ENCODE measurements at regions not wholly inside any gene's neighbourhood (a gene's known extent, or its start where the extent isn't known, plus 50 kb on each side); places are given as distances from the start of the nearest gene placed in this dataset.
A peak's percentile ranks its signal among the peaks of the same experiment; 100 is the strongest.
"Not testable (repeated sequence)": the region's sequence is repeated elsewhere in the genome, so short reads cannot be mapped to it uniquely, and the experiment has no call there.

- DNase-seq: no peak
Measured at GRCh38 chr2:212912445-212913103, 238.8 kb downstream of the IKZF2 start.

DNA sequence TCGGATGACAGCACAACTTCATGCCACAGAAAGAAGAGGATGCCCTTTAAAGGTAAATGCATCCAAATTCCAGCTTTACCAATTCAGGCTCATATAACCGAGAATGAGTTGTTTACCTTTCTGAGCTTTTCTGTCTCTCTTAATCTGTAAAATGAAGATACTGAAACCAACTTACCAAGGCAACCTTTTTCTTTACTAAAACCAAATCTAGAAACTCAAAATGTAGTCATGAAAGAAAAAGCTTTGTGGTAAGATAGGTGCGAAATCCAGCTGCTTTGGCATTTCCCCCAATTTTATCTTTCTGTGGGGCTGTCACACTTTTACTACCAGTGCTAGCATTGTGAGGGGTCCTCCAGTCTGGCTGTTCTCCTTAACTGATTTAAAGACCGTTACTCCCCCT is 240.4 kb downstream of the IKZF2 start:
- DNase-seq: no peak

GRCh38 chr2:212908682-212909435 is 242.6 kb downstream of the IKZF2 start:
- DNase-seq: no peak

DNA sequence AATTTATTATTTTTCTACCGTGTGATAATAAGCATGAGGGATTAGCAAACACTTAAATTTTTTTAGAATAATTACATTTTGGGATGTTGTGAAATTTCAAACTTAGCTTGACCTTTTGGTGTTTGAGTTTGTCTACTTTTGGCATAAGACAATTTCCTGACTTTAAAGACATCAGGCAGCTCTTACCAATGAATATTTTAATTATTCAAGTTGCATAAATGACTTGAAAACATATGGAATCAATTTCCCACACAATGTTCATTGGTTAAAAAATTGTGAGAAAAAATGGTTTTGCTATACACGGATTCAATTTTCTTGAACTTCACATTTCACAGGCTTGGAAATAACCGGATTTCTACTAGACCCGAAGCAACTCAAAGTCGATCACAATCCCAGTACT is 243.4 kb downstream of the IKZF2 start:
- no peak for DNase-seq

GRCh38 chr2:212906620-212907019 is 244.8 kb downstream of the IKZF2 start:
- no peak for DNase-seq

- DNase-seq: no peak
Measured at GRCh38 chr2:212905640-212906201, 245.7 kb downstream of the IKZF2 start.

- no peak for DNase-seq
Measured at GRCh38 chr2:212904646-212905045, 246.8 kb downstream of the IKZF2 start.

DNA sequence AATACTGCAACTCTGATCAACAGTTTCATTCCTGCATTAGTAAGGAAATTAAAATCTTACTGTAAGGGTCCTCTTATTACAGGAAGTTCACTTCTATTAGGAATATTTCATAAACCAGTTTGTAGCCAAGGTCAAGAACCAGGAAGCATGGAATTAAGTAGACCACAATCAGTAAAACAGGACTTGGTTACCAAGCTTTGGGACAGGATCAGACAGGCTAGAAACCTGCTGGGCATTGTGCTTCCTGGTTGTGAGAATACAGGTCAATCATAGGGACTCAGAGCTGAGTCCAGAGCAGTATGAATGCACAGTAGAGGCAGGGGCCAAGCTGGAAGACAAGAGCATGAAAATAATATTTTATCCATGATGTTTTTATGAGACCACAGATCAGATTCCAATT is 248.0 kb downstream of the IKZF2 start:
- no peak for DNase-seq

DNA sequence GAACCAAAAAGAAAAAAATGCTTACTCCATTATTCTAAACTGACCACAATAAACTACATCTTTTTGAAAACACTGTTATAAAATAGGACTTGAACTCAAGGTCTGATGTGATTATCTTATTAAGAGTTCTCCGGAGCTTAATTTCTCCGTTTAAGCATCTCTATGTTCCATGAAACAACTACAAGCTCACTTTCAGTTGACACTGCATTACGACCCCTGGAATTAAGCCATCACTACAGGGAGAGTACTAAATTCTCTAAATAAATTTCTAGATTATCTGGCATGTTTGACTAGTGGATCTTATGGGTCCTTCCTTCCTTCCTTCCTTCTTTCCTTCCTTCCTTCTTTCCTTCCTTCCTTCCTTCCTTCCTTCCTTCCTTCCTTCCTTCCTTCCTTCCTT is 249.0 kb downstream of the IKZF2 start:
- DNase-seq: no peak

DNA sequence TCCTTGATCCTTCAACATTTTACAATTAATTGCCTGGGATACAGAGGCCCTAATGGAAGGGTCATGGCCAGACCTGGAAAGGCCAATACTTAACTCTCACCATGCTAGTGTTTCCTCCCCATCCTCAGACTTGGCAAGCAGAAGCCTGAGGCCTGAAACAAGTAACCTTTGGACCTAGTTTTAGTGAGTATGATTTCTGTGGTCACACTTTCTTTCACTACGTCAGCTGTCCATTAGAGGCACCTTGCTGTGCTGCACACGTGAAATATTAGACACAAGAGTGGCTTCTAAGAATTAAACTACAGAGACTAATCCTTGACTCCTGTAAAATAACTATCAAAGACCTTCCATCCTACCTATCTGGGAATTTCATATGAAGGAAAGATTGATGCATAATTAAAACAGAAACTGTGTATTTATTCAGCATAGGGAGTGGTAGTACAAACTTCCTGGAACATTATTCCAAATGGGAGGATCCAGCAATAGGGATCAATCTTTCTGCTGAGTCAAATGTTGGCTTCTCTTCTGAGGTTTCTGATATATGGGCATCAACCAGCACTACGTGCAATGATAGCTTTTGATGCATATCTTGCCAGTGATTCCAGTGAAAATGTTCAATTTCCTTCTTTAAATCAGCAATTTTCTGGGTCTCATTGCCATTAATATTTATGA is 249.7 kb downstream of the IKZF2 start:
- no peak for DNase-seq

DNA sequence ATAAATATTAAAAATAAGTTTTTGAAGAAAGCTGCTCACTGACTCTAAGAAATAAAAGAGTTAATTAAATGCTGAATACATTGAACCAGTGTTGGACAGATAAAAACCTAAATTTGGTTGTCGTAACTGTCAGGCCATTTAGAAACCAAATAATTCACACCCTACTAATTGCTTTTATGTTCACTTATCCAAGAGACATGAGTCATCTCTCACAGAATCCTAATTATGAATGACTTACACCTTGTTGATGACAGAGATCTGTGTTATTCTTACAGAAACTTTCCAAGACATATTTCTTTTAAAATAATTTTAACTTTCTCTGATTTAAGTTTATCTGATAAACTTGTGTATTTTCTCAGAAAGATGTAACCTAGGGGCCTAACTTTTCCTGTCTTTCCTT is 250.7 kb downstream of the IKZF2 start:
- DNase-seq: no peak

- DNase-seq: no peak
Measured at GRCh38 chr2:212898011-212898410, 253.4 kb downstream of the IKZF2 start.

- no peak for DNase-seq
Measured at GRCh38 chr2:212897296-212897695, 254.1 kb downstream of the IKZF2 start.

- DNase-seq: no peak
Measured at GRCh38 chr2:212894026-212894425, 257.4 kb downstream of the IKZF2 start.

GRCh38 chr2:212893216-212893615 is 258.2 kb downstream of the IKZF2 start:
- no peak for DNase-seq

DNA sequence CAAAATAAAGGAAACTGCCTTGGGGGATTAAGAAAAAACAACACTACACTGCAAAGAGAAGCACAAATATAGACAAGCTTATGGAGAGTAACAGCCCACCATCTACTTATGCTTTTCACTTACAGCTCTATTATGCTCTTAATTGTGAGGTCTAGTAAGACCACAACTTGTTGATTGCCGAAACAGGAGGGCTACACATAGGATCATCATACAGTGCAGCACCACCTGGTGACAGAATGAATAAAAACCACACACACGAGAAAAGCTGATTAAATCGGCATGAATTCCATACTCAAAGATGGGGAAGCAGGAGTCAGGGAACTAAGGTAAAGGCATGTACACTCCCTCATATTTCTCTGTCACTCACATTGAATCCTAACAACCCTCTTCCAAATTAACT is 259.2 kb downstream of the IKZF2 start:
- DNase-seq: no peak

GRCh38 chr2:212891580-212891979 is 259.8 kb downstream of the IKZF2 start:
- no peak for DNase-seq

DNA sequence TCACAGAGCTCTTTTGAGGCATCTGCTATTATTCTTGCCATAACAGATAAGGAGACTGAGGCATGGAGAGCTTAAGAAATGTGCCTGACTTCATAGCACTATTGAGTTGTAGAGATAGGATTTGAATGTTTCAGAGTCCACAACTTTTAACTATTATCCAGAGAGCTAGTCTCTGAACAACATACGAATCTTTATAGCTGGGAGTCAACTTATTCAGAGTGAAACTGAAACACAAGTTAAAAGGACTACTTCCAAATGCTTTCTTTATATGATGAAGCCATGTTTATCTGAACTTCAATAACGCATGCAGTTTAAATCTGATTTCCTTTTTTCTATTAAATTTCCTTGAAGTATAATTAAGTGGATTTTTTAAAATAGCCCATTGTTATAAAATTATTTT is 268.8 kb downstream of the IKZF2 start:
- no peak for DNase-seq

GRCh38 chr2:212876556-212876955 is 274.9 kb downstream of the IKZF2 start:
- DNase-seq: not testable (repeated sequence)

- DNase-seq: not testable (repeated sequence)
Measured at GRCh38 chr2:212875950-212876349, 275.5 kb downstream of the IKZF2 start.

DNA sequence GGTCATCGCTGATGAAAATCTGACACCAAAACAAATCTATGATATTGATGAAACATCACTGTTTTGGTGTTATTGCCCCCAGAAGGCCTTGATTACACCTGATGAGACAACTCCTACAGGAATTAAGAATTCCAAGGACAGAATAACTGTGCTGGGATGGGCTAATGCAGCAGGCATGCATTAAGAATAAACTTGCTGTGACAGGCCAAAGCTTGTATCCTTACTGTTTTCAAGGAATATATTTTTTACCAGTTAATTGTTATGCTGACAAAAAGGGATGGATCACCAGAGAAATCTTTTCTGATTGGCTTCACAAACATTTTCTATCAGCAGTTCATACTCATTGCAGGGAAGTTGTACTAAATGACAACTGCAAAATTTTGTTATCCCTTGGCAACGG is 278.2 kb downstream of the IKZF2 start:
- no peak for DNase-seq

DNA sequence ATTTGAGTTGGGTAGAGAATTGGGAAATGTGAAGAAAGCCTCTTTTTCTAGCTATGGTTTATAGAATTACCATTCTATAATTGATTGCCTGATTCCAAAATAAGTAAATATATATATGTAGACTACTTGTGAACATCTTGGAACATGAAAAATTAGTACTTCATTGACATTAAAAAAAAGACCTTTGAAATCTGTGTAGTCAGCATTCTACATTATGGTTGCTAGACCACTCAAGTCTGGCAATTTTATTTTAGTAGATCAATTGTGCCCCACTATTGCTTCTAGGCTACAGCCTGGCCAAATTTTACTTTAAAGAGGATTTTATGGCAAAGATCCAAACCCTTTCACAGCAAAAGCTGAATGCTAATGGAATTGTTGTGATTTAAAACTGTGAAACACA is 279.8 kb downstream of the IKZF2 start:
- no peak for DNase-seq

GRCh38 chr2:212864186-212864585 is 287.2 kb downstream of the IKZF2 start:
- DNase-seq: no peak

GRCh38 chr2:212863185-212863588 is 288.2 kb downstream of the IKZF2 start:
- DNase-seq: peak; percentile 12

Data from NCI-H1436 (cell line).